Tibial artery (tissue), 4 donors: ENCODE measurements at regions not wholly inside any gene's neighbourhood (a gene's known extent, or its start where the extent isn't known, plus 50 kb on each side); places are given as distances from the start of the nearest gene placed in this dataset.

ENCODE experiments used
- DNase-seq, 2 donors: peaks; one replicate each; pipeline ENCODE4 v3.0.0-alpha.2; 2019
- H3K27ac ChIP-seq, 2 donors: fragments of 200-600 bp; sonication (generic) in 1 of 2; 1 replicate in 1 of 2; 2 replicates in 1 of 2; pipeline ENCODE4 v1.5.1; 2018 to 2019; ENCODE audit warnings: mild to moderate bottlenecking in 1 of 2
- H3K27me3 ChIP-seq, 2 donors: fragments of 200-600 bp; sonication (generic) in 1 of 2; one replicate each; pipeline versions ENCODE4 v1.5.1 to v1.6.0; 2016 to 2019
- H3K36me3 ChIP-seq, 3 donors: fragments of 200-600 bp; sonication (generic) in 2 of 3; one replicate each; pipeline ENCODE4 v1.5.1; 2016 to 2019; ENCODE audit warnings: mild to moderate bottlenecking in 2 of 3
- H3K4me1 ChIP-seq, 4 donors: fragments of 200-600 bp; sonication (generic) in 2 of 4; 1 replicate in 3 of 4; 2 replicates in 1 of 4; pipeline ENCODE4 v1.5.1; 2016 to 2019
- H3K4me3 ChIP-seq, 2 donors: fragments of 200-600 bp; sonication (generic) in 1 of 2; 1 replicate in 1 of 2; 2 replicates in 1 of 2; pipeline ENCODE4 v1.5.1; 2018 to 2019; ENCODE audit warnings: mild to moderate bottlenecking in 2 of 2
- H3K9me3 ChIP-seq, 3 donors: fragments of 200-600 bp; sonication (generic) in 1 of 3; one replicate each; pipeline ENCODE4 v1.5.1; 2016 to 2019
- intact Hi-C: fragments of 100-400 bp; cut with DNase I; formaldehyde crosslinking; loops from one replicate; pipeline ENCODE4 v1.15.0; 2023; ENCODE audit warnings: low total_unique reads
- TF ChIP-seq, protein P1 (sequence below), 2 experiments: fragments of 200-600 bp in 1 of 2; fragments of 450-650 bp in 1 of 2; IDR thresholded peaks; one replicate each; pipeline ENCODE4 v1.5.1; 2017 to 2019; ENCODE audit warnings: antibody characterized with exemption in 2 of 2, mild to moderate bottlenecking in 1 of 2, moderate library complexity in 1 of 2

DNA sequence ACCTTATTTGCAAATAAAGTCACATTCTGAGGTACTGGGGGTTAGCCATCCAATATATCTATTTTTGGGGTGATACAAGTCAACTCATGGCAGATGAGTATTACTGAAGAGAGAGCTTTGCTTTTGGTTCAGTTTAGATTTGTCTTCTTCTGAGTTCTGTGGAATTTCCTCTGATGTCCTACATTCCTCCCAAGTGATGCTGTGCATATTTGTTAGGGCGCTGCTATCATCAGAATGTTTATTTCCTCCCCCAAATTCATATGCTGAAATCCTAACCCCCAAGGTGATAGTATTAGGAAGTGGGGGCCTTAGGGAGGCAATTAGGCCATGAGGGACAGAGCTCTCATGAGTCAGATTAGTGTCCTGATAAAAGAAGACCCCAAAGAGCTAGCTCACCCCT is 96.2 kb upstream of the WLS start:
- no peak for DNase-seq
- TF ChIP-seq, protein P1, sequence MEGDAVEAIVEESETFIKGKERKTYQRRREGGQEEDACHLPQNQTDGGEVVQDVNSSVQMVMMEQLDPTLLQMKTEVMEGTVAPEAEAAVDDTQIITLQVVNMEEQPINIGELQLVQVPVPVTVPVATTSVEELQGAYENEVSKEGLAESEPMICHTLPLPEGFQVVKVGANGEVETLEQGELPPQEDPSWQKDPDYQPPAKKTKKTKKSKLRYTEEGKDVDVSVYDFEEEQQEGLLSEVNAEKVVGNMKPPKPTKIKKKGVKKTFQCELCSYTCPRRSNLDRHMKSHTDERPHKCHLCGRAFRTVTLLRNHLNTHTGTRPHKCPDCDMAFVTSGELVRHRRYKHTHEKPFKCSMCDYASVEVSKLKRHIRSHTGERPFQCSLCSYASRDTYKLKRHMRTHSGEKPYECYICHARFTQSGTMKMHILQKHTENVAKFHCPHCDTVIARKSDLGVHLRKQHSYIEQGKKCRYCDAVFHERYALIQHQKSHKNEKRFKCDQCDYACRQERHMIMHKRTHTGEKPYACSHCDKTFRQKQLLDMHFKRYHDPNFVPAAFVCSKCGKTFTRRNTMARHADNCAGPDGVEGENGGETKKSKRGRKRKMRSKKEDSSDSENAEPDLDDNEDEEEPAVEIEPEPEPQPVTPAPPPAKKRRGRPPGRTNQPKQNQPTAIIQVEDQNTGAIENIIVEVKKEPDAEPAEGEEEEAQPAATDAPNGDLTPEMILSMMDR (IDR thresholded peaks at IDR 0.05): no peak
- intact Hi-C loops: no loop called here

DNA sequence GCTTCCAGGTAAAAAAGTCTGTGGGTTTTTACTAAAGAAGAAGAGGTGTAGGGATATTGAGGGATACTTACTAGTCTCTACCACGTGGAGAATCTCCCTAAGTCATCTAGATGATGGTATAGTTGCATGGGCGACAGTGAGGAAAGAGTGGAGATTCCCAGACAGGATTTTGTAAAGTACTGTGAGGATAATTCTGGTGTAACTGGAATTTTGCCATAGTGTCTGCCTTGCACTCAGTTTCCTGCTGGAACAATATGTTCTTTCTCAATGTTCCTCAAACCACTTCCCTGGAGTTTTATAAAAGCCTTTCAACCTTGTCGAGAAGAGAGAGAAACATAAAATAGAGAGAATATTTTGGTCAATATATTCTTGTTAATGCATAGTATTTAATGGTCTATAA is 95.1 kb upstream of the WLS start:
- H3K36me3 ChIP-seq: no peaks in the 10 kb centered on the region
- TF ChIP-seq, protein P1 (IDR thresholded peaks at IDR 0.05): no peak
- peaks cover 0 to 9% (median 0%) of the 10 kb centered on the region in 4 donors for H3K4me1 ChIP-seq
- no peak overlapping the region for H3K27ac ChIP-seq
- intact Hi-C loops: no loop called here
- H3K4me3 ChIP-seq: no peak overlapping the region
- no peak for DNase-seq
- no peaks in the 10 kb centered on the region for H3K9me3 ChIP-seq
- H3K27me3 ChIP-seq: no peaks in the 10 kb centered on the region

More for the DNA sequence above, 96.2 kb upstream of the WLS start:
- Histone ChIP-seq H3K27me3 (no peaks in the 10 kb centered on the region), H3K9me3 (no peaks in the 10 kb centered on the region), H3K36me3 (no peaks in the 10 kb centered on the region), H3K4me3 (no peak overlapping the region), H3K27ac (no peak overlapping the region), H3K4me1 (no peaks in the 10 kb centered on the region)

DNA sequence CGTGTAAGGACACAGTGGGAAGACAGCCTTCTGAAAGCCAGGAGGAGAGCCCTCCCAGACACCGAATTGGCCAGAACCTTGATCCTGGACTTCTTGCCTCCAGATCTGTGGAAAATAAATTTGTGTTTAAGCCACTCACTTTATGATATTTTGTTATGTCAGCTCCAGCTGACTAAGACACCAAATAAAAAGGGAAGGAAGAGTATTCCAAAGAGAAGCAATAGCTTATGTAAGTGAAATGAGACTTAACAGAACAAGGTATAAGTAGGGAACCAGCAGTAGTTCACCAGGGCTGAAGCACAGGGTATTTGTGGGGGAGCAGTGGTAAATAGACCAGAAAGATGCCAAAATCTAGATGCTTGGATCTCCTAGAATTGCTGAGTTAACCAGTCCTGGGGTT is 94.2 kb upstream of the WLS start:
- H3K27me3 ChIP-seq: no peaks in the 10 kb centered on the region
- DNase-seq: no peak
- no peaks in the 10 kb centered on the region for H3K36me3 ChIP-seq
- H3K4me1 ChIP-seq: peaks cover 0 to 12% (median 0%) of the 10 kb centered on the region in 4 donors
- TF ChIP-seq, protein P1 (IDR thresholded peaks at IDR 0.05): no peak
- no peak overlapping the region for H3K4me3 ChIP-seq
- intact Hi-C loops: no loop called here
- H3K27ac ChIP-seq: no peak overlapping the region
- H3K9me3 ChIP-seq: no peaks in the 10 kb centered on the region

DNA sequence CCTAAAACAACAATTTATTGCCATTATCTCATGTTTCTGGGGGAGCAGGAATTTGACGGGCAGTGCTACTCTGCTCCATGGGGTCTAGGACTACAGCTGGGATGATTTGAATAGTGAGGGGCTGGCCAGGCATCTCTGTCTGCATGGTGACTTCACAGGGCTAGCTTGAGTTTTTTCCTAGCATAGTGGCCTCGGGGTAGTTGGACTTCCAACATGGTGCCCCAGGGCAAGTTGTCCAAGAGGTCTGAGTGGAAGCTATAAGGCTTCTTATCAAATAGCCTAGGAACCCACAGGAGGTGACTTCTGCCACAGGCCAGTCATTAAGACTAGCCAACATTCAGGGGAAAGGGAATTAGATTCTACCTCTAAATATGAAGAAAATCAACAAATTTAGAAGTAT is 92.0 kb upstream of the WLS start:
- H3K36me3 ChIP-seq: no peaks in the 10 kb centered on the region
- H3K4me3 ChIP-seq: no peak overlapping the region
- H3K27ac ChIP-seq: no peak overlapping the region
- H3K9me3 ChIP-seq: no peaks in the 10 kb centered on the region
- no peaks in the 10 kb centered on the region for H3K27me3 ChIP-seq
- TF ChIP-seq, protein P1 (IDR thresholded peaks at IDR 0.05): no peak
- intact Hi-C loops: loop anchor here (5.0 kb wide), 1 partner anchor 207 kb away; no protein-coding TSS in a partner anchor
- peaks cover 0 to 12% (median 0%) of the 10 kb centered on the region in 4 donors for H3K4me1 ChIP-seq
- no peak for DNase-seq

DNA sequence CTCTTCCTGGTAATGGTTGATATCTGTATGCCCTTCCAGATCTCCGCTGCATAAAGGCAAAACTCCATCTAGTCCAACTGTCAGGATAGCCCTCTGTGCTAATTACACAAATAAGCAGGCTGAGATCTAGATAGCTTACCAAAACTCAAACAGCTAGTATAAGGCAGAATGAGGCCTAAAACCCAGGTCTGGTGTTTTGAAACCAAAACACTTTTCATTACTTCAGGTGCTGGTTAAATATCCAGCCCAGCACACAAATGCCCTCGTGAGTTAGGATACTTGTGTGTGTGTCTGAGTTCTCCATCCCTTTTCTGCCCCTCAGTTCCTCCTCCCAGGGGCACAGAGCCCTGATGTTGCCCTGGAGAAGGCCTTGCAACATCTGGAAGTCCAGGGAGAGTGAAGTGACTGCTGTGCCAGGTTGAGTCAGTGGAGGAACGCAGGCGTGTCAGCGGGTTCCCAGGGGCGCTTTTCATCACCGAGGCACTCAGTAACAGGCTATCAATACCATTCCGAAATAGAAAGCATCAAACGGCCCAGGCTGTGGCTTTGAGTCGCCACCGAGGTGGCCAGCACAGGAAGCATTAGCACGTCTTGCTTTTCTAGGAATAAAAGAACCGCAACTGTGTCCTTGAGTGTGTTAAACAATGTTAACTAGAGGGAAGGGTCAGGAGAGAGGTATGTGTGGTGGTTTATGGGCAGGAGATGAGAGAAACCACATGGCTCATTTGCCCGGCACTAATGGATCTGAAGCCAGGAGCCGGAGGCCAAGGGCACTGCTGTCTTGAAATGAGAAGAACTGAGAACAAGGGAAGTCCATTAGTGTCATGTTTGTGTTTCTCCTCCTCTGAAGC is 90.7 kb upstream of the WLS start:
- Histone ChIP-seq H3K36me3 (no peaks in the 10 kb centered on the region), H3K4me3 (no peak overlapping the region), H3K27ac (peak overlapping the region; percentile 23 to 42), H3K9me3 (no peaks in the 10 kb centered on the region), H3K27me3 (no peaks in the 10 kb centered on the region), H3K4me1 (peaks cover 0 to 12% (median 0%) of the 10 kb centered on the region in 4 donors)
- DNase-seq: peak; percentile 60 to 74
- TF ChIP-seq, protein P1 (IDR thresholded peaks at IDR 0.05): no peak
- intact Hi-C loops: loop anchor here (5.0 kb wide), 1 partner anchor 206 kb away; no protein-coding TSS in a partner anchor
